T-helper 1 cell treated with Interleukin-12 subunit alpha and Interleukin-12 subunit beta and Interleukin-4 antibody, amounts not matched to agents 30 μg/mL and 1 μg/mL, for 36 hours (primary cell): ENCODE measurements at regions not wholly inside any gene's neighbourhood (a gene's known extent, or its start where the extent isn't known, plus 50 kb on each side); places are given as distances from the start of the nearest gene placed in this dataset.
"Not testable (repeated sequence)": the region's sequence is repeated elsewhere in the genome, so short reads cannot be mapped to it uniquely, and the experiment has no call there.

ENCODE experiments used
- H3K27ac Mint-ChIP-seq: one replicate; pipeline ENCODE4 v1.8.0; 2021; ENCODE audit warnings: mild to moderate bottlenecking, mixed read lengths
- H3K27me3 Mint-ChIP-seq: one replicate; pipeline ENCODE4 v1.8.0; 2021; ENCODE audit warnings: low read depth, mixed read lengths
- H3K36me3 Mint-ChIP-seq: one replicate; pipeline ENCODE4 v1.8.0; 2021; ENCODE audit warnings: low read depth, mixed read lengths
- H3K4me1 Mint-ChIP-seq: one replicate; pipeline ENCODE4 v1.8.0; 2021; ENCODE audit warnings: low read depth, mixed read lengths
- H3K4me3 Mint-ChIP-seq: one replicate; pipeline ENCODE4 v1.8.0; 2021; ENCODE audit warnings: mild to moderate bottlenecking, moderate library complexity, mixed read lengths
- H3K9me3 Mint-ChIP-seq: one replicate; pipeline ENCODE4 v1.8.0; 2021; ENCODE audit warnings: mixed read lengths

GRCh38 chr1:4219111-4219510 is 319.0 kb upstream of the C1orf174 start:
- H3K27me3 Mint-ChIP-seq, result no peaks in the 10 kb centered on the region
- H3K27ac Mint-ChIP-seq, result no peak overlapping the region
- H3K36me3 Mint-ChIP-seq, result no peaks in the 10 kb centered on the region
- H3K4me1 Mint-ChIP-seq, result no peaks in the 10 kb centered on the region
- no peak overlapping the region for H3K4me3 Mint-ChIP-seq
- H3K9me3 Mint-ChIP-seq, result no peaks in the 10 kb centered on the region

- Mint-ChIP-seq H3K27me3 (no peaks in the 10 kb centered on the region), H3K27ac (no peak overlapping the region), H3K9me3 (no peaks in the 10 kb centered on the region), H3K36me3 (no peaks in the 10 kb centered on the region), H3K4me3 (no peak overlapping the region), H3K4me1 (no peaks in the 10 kb centered on the region)
Measured at GRCh38 chr1:4219826-4220225, 319.8 kb upstream of the C1orf174 start.

GRCh38 chr1:4220362-4220761 is 320.3 kb upstream of the C1orf174 start:
- H3K9me3 Mint-ChIP-seq, result no peaks in the 10 kb centered on the region
- no peak overlapping the region for H3K27ac Mint-ChIP-seq
- no peaks in the 10 kb centered on the region for H3K27me3 Mint-ChIP-seq
- no peak overlapping the region for H3K4me3 Mint-ChIP-seq
- H3K4me1 Mint-ChIP-seq, result no peaks in the 10 kb centered on the region
- H3K36me3 Mint-ChIP-seq, result no peaks in the 10 kb centered on the region

- Mint-ChIP-seq H3K4me3 (no peak overlapping the region), H3K4me1 (no peaks in the 10 kb centered on the region), H3K27me3 (no peaks in the 10 kb centered on the region), H3K27ac (no peak overlapping the region), H3K36me3 (no peaks in the 10 kb centered on the region), H3K9me3 (no peaks in the 10 kb centered on the region)
Measured at GRCh38 chr1:4221107-4221506, 321.0 kb upstream of the C1orf174 start.

- Mint-ChIP-seq H3K27me3 (no peaks in the 10 kb centered on the region), H3K27ac (no peak overlapping the region), H3K9me3 (no peaks in the 10 kb centered on the region), H3K4me1 (no peaks in the 10 kb centered on the region), H3K4me3 (no peak overlapping the region), H3K36me3 (no peaks in the 10 kb centered on the region)
Measured at GRCh38 chr1:4224684-4225467, 324.8 kb upstream of the C1orf174 start.

GRCh38 chr1:4227986-4228385 is 327.9 kb upstream of the C1orf174 start:
- Mint-ChIP-seq H3K4me3 (no peak overlapping the region), H3K27ac (no peak overlapping the region), H3K36me3 (no peaks in the 10 kb centered on the region), H3K4me1 (no peaks in the 10 kb centered on the region), H3K9me3 (no peaks in the 10 kb centered on the region), H3K27me3 (no peaks in the 10 kb centered on the region)

- H3K27ac Mint-ChIP-seq, result no peak overlapping the region
- H3K27me3 Mint-ChIP-seq, result no peaks in the 10 kb centered on the region
- H3K4me3 Mint-ChIP-seq, result no peak overlapping the region
- H3K4me1 Mint-ChIP-seq, result no peaks in the 10 kb centered on the region
- H3K9me3 Mint-ChIP-seq, result peaks cover 27% of the 10 kb centered on the region
- H3K36me3 Mint-ChIP-seq, result no peaks in the 10 kb centered on the region
Measured at GRCh38 chr1:4253935-4254334, 353.9 kb upstream of the C1orf174 start.

GRCh38 chr1:4256351-4256750 is 356.3 kb upstream of the C1orf174 start:
- Mint-ChIP-seq H3K27me3 (no peaks in the 10 kb centered on the region), H3K36me3 (no peaks in the 10 kb centered on the region), H3K27ac (no peak overlapping the region), H3K4me3 (no peak overlapping the region), H3K4me1 (no peaks in the 10 kb centered on the region), H3K9me3 (peaks cover 33% of the 10 kb centered on the region)

- not testable (repeated sequence) for H3K4me1 Mint-ChIP-seq, H3K27me3 Mint-ChIP-seq, H3K4me3 Mint-ChIP-seq, H3K36me3 Mint-ChIP-seq, H3K27ac Mint-ChIP-seq
- H3K9me3 Mint-ChIP-seq, result peaks cover 33% of the 10 kb centered on the region
Measured at GRCh38 chr1:4258146-4258777, 358.2 kb upstream of the C1orf174 start.

- Mint-ChIP-seq H3K27me3 (no peaks in the 10 kb centered on the region), H3K4me3 (no peak overlapping the region), H3K4me1 (no peaks in the 10 kb centered on the region)
Measured at GRCh38 chr1:4261327-4261726, 361.3 kb upstream of the C1orf174 start.

GRCh38 chr1:4262665-4263064 is 362.6 kb upstream of the C1orf174 start:
- peaks cover 4% of the 10 kb centered on the region for H3K4me1 Mint-ChIP-seq
- no peak overlapping the region for H3K4me3 Mint-ChIP-seq
- no peak overlapping the region for H3K27ac Mint-ChIP-seq
- H3K9me3 Mint-ChIP-seq, result peaks cover 15% of the 10 kb centered on the region
- H3K27me3 Mint-ChIP-seq, result no peaks in the 10 kb centered on the region
- no peaks in the 10 kb centered on the region for H3K36me3 Mint-ChIP-seq

More at GRCh38 chr1:4261327-4261726, 361.3 kb upstream of the C1orf174 start:
- Mint-ChIP-seq H3K36me3 (no peaks in the 10 kb centered on the region), H3K9me3 (peaks cover 28% of the 10 kb centered on the region), H3K27ac (no peak overlapping the region)

- no peak overlapping the region for H3K4me3 Mint-ChIP-seq
- H3K9me3 Mint-ChIP-seq, result peaks cover 8% of the 10 kb centered on the region
- no peaks in the 10 kb centered on the region for H3K27me3 Mint-ChIP-seq
- H3K36me3 Mint-ChIP-seq, result no peaks in the 10 kb centered on the region
- peaks cover 7% of the 10 kb centered on the region for H3K4me1 Mint-ChIP-seq
- H3K27ac Mint-ChIP-seq, result no peak overlapping the region
Measured at GRCh38 chr1:4263699-4264098, 363.6 kb upstream of the C1orf174 start.

GRCh38 chr1:4265836-4266235 is 365.8 kb upstream of the C1orf174 start:
- Mint-ChIP-seq H3K4me1 (peaks cover 7% of the 10 kb centered on the region), H3K4me3 (no peak overlapping the region), H3K27ac (no peak overlapping the region), H3K27me3 (peaks cover 2% of the 10 kb centered on the region), H3K9me3 (no peaks in the 10 kb centered on the region), H3K36me3 (no peaks in the 10 kb centered on the region)

- no peak overlapping the region for H3K4me3 Mint-ChIP-seq
- H3K4me1 Mint-ChIP-seq, result peaks cover 7% of the 10 kb centered on the region
- no peaks in the 10 kb centered on the region for H3K36me3 Mint-ChIP-seq
- H3K27ac Mint-ChIP-seq, result no peak overlapping the region
- H3K9me3 Mint-ChIP-seq, result no peaks in the 10 kb centered on the region
- H3K27me3 Mint-ChIP-seq, result peaks cover 9% of the 10 kb centered on the region
Measured at GRCh38 chr1:4267381-4268261, 367.5 kb upstream of the C1orf174 start.
